GM21367 (cell line): ENCODE measurements at regions not wholly inside any gene's neighbourhood (a gene's known extent, or its start where the extent isn't known, plus 50 kb on each side); places are given as distances from the start of the nearest gene placed in this dataset.
"Not testable (repeated sequence)": the region's sequence is repeated elsewhere in the genome, so short reads cannot be mapped to it uniquely, and the experiment has no call there.

ENCODE experiments used
- ATAC-seq: cut with Tn5 transposase; IDR thresholded peaks from one replicate; pipeline ENCODE4 v1.9.1; 2021; ENCODE audit not compliant: unreplicated experiment

- ATAC-seq, result no peak
These were observed 120.1 kb downstream of the HAUS1 start for GRCh38 chr18:46224181-46224775.

GRCh38 chr18:46226461-46226860 is 122.3 kb downstream of the HAUS1 start:
- no peak for ATAC-seq

DNA sequence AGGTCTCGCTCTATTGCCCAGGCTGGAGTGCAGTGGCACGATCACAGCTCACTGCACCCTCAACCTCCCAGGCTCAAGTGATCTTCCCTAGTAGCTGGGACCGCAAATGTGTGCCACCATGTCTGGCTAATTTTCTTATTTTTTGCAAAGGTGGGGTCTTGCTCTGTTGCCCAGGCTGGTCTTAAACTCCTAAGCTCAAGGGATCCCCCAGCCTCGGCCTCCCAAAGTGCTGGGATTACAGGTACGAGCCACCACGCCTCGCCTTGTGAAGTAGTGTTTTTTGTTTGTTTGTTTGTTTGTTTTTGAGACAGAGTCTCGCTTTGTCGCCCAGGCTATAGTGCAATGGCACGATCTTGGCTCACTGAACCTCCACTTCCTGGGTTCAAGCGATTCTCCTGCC is 125.5 kb downstream of the HAUS1 start:
- not testable (repeated sequence) for ATAC-seq

DNA sequence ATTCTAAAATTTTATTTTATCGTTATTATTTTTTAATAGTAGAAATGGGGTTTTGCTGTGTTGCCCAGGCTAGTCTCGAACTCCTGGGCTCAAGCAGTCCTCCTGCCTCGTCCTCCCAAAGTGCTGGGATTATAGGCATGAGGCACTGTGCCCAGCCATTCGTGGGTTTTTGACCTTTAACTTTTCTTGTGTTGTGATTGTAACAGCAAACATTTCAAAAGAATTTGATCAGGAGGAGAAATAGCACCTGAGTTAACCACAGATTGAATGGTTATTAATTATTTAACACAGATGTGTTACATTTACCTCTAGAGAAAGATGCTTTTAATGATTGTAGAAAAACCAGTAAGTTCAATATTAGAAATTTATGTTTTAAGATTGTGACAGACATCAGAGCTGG is 132.0 kb downstream of the HAUS1 start:
- no peak for ATAC-seq

DNA sequence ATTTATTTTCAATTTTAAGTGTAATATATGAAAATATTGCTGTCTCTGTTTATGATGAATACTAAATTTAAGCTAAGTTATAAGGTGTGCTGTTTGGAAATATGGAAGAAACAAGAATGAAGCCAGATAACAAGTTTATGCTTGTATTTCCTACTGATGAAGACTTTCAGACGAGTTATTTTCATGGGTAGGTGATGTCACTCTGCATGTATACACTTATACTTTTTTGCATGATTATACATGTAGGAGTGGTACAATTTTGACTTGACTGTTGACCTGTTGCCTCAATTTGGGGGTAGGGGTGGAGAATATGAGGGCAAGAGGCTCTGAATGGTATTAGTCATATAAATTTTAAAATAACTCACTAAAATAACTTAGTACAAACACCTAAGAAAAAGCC is 133.7 kb downstream of the HAUS1 start:
- ATAC-seq, result no peak

DNA sequence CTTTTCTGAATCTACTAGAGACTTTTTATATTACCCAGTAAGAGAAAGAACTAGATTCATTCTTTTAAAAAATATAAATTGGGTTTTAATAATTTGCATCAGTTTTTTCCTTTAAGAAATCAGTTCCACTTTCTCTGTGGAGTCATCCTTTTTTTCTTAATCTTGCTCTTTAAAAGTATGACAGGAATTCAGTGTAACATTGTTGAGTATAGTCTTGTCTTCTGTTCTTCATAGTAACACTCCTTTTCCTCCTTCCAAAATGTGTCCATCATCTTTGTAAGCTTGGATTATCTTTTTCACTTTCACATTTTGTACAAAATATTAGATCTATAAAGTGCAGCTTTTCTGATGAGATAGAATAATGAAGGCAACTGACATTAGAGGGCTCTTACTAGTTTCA is 135.4 kb downstream of the HAUS1 start:
- ATAC-seq, result no peak

- ATAC-seq, result no peak
These were observed 135.8 kb downstream of the HAUS1 start for GRCh38 chr18:46239998-46240397.

DNA sequence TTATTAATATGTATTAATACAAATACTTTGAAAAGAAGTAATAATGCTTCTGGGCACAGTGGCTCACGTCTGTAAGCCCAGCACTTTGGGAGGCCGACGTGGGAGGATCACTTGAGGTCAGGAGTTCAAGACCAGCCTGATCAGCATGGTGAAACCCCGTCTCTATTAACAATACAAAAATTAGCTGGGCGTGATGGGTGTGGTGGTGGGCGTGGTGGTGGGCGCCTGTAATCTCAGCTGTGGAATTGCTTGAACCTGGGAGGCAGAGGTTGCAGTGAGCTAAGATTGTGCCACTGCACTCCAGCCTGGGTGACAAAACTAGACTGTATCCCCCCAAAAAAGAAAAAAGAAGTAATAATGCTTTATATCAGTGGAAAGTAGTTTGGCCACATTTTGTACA is 137.2 kb downstream of the HAUS1 start:
- not testable (repeated sequence) for ATAC-seq

DNA sequence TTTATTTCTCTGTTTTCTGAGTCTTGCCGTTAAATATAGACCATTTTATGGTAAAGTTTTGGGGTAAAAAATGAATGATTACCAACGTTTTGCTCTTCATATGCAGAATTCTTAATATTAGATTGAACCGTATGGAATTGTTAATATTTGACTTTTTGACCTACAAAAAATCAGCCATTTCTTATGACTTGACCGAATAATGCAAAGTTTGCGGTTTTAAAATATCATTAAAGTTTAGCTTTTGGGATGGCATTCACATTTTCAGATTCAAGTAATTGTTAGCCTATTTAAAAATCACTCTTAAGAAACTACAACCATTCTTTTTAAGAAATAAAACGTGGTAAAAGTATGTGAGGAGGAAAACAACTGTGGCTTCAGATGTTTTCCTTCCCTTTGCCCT is 138.0 kb downstream of the HAUS1 start:
- ATAC-seq, result no peak

- no peak for ATAC-seq
These were observed 138.9 kb downstream of the HAUS1 start for GRCh38 chr18:46243095-46243494.

- no peak for ATAC-seq
These were observed 139.5 kb downstream of the HAUS1 start for GRCh38 chr18:46243673-46244072.

DNA sequence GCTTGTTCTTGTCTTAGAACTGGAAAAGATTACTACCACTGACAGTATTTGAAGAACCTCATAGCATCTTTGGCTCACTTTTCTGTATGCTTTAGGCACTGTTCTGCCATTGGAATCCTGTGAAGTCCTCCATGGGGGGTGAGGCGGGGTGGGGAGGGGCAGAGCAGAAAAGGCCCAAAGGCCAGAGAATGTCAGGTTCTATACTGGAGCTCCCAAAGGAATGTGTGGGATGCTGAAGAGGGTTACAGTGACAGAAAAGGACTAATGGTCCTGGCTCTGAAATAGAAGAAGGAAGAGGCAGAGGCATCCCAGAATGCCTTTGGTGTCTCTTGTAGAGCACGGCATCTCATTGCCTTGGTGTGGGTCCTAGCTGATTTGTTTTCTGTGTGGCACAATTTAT is 141.9 kb downstream of the HAUS1 start:
- ATAC-seq, result no peak

DNA sequence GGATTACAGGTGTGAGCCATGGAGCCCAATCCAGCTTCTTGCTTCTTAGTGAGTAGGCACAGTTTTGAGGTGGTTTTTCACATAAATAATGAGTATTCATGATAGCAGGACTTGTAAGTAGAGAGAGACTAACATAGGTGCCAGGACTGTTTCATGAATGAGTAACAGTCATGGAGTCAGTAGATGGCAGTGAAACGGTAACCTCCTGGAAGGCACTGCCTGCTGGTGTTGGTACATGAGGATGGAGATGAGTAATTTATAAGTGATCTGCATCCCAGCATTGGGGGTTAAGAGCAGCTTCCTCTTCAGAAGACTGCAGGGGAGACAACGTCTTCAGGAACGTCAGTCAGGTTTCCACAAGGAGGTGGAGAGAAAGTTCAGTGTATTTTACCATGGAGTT is 143.8 kb downstream of the HAUS1 start:
- ATAC-seq, result no peak

DNA sequence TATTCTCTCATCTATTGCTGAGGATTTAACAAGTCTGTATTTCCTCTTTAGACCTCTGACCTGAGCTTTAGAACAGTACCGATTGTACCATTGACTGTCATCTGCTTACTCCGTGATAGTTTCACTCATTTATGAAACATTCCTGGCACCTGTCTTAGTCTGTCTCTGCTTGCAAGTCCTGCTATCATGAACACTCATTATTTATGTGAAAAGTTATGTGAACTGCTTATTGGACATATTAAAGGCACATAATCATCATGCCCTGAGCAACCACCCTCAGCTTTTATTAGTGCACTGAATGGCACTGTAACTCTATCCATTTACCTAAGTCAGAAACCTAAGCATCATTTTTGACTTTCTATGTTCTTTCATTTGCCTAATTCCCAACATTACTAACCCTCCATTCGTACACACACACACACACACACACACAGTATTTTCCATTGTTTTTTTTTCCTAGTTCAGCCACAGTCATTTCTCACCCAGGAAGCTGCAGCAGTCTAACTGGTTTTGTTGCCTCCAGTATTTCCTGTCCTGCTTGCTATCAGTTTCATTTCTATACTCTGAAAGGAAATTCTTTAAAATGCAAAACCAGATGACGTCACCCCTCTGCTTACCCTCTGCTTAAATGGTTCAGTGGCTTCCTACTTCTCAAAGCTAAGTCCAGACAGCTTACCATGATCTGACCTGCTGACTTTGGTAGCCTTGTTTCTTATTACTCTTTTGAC is 146.1 kb downstream of the HAUS1 start:
- ATAC-seq, result peak; percentile 95

- ATAC-seq, result peak; percentile 26
These were observed 146.6 kb downstream of the HAUS1 start for GRCh38 chr18:46250812-46251173.

DNA sequence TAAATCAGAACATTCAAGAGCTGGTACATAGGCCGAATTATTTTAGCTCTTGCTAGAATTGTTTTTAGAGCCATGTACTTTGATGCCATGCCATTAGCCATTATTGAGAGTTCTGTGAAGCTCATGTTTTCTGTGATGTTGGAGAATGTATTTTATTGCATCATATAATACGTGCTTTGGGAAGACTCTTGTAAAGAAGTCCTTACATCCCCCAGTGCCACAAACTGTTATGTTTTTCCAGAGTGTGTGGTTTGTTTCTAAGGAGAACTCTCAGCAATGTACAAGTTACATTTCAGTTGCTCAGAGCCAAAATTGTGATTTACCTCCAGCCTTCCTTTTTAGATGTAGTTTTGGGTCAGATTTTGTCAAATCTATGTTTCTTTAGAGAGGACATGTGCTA is 148.6 kb downstream of the HAUS1 start:
- ATAC-seq, result no peak

DNA sequence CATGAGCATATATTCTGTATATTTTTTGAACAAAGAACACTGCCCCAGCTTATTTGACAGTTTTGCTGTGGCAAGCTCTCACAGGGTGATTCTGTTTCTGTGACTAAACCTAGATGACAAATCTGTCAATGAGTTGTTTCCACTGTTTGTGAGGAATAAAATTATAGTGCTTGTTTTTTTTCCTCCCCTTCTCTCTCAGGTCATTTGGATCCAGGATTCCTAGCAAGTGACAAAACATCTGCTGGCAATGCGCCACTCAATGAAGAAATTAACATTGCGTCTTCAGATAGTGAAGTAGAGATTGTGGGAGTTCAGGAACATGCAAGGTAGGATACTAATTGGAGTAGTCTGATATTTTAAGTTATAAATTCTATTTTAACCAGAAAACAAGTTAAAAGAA is 149.3 kb downstream of the HAUS1 start:
- ATAC-seq, result no peak

DNA sequence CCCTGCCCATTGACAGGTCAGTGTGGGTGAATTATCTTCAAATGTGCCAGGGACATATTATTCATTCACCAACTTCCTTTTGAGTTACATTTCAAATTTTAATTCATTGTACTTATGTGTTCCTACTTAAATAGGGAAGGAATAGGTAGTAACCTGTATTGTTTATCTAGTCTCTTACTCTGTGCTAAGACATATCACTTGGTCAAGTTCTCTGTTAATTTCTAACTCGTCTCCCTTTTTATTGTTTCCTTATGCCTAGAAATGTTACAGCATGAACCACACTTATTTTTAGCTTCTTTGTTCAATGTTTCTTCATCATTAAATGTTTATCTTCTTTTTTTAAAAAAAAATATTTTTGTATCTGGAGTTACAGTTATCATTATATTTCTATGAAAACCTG is 151.9 kb downstream of the HAUS1 start:
- ATAC-seq, result no peak

DNA sequence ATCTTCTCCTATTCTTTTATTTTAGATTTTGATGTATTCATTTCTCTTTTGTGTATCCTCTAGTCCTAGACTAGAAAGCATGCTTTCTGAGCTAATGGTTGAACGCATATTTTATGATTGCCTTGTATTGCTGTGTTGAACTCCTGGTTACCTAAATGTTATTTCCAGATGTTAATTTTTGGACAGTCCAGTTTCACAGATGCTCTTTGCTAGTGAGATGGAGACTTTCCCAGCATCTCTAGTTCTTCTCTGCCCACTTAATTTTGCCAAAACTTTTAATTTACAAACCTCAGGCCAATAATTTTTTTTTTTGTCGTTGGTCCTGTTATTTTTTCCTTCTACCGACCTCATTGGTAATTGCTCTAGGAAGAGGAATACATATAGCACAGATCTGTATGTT is 153.2 kb downstream of the HAUS1 start:
- ATAC-seq, result no peak

DNA sequence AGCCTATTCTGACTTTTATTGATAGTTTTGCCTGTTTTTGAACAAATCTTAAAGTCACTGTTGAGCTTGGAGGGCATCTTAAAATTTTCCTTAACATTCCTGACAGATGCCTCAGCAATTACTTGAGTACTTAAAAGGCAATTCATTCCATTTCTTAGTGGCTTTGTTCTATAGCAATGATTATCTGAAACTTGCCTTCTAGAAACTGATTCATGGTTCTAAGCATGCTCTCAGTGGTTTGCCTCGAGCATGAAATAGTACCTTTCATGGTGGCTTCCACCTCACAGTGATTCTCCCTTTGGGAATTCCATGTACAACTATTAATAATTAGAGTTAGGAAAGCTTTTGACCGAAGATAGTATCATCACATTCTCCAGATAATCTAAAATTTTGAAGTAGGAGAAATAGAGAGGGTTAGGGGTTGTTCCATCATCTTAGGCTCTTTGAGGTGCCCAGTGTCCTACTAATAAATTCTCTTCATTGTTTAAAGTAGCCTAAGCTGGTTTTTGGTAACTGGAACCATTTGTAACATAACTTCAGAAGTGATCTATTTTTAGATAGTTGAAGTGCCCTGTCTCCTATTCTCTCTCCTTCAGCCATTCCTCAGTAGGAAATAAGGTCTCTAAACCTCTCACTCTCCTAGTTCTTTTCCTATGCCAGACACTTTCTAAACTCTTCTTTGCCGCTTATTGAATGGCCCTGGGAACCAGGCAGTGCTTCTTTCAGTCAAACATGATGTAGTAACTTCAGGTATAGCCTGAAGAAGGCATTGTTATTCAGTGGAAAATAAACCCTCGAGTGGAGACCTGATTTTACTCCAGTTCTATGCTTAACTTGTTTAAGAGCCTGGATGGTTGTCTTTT is 156.1 kb downstream of the HAUS1 start:
- ATAC-seq, result no peak

- no peak for ATAC-seq
These were observed 156.6 kb downstream of the HAUS1 start for GRCh38 chr18:46260879-46261143.

DNA sequence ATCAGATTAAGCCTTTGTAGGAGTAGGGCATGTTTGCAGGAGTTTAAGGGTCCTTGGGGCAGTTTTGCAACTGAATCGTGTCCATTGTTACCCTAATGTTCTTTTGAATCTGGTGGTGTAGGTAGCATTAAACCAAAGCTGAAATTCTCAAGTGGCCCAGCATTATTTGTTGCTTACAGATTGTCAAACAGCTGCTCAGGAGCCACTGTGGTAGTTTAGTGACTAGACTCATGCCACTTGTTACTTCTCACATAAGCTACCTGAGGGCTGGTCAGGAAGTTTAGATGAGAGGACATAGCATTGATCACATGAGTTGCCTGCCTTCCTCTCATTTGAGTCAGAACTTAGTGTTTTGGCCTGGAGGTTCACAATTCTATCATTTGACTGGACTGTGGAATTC is 157.6 kb downstream of the HAUS1 start:
- no peak for ATAC-seq
